NB4 (cell line): ENCODE measurements at regions not wholly inside any gene's neighbourhood (a gene's known extent, or its start where the extent isn't known, plus 50 kb on each side); places are given as distances from the start of the nearest gene placed in this dataset.

Experiments used
- DNase-seq: peaks from one replicate; pipeline ENCODE4 v3.0.0; 2010; ENCODE audit warnings: low read depth
- H3K4me3 ChIP-seq: one replicate; pipeline ENCODE4 v1.5.1; 2011; ENCODE audit warnings: mild to moderate bottlenecking, low read depth, low read length, moderate library complexity
- CTCF ChIP-seq: IDR thresholded peaks from one replicate; pipeline ENCODE4 v1.5.1; 2012; ENCODE audit warnings: low read depth, low read length
- MYC ChIP-seq: IDR thresholded peaks from 2 replicates; pipeline ENCODE4 v1.6.1; 2011; ENCODE audit warnings: low read depth, low read length
- POLR2A ChIP-seq: IDR thresholded peaks from 2 replicates; pipeline ENCODE4 v1.6.1; 2011; ENCODE audit warnings: mild to moderate bottlenecking; ENCODE audit not compliant: insufficient read length; ENCODE audit errors: extremely low read depth
- TF ChIP-seq, protein P1 (sequence below): IDR thresholded peaks from 2 replicates; pipeline ENCODE4 v1.6.1; 2011; ENCODE audit warnings: low read depth, low read length

GRCh38 chr13:63336549-63336948 is 1920.9 kb upstream of the PCDH20 start:
- no peak for DNase-seq
- TF ChIP-seq MYC (no peak), CTCF (no peak), POLR2A (no peak)
- TF ChIP-seq, protein P1, sequence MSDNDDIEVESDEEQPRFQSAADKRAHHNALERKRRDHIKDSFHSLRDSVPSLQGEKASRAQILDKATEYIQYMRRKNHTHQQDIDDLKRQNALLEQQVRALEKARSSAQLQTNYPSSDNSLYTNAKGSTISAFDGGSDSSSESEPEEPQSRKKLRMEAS, result no peak
- H3K4me3 ChIP-seq, result no peak overlapping the region

DNA sequence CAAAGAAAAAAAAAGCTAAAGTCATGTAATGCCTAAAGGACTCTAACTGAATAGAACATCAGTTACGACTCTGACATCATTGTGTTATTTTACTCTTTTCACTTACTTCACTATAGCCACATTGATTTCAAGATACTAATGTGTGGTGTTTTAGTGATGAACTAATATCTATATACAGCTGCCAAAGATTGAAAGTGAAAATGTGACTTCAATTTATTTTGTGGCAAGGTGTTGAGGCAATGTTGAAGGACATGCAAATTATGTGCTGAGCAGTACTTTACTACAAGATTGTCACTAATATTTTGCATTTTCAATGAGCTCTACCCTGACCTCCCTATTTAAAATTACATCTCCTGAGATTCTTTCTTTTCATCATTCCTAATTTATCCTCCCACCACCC is 1911.9 kb upstream of the PCDH20 start:
- TF ChIP-seq POLR2A (no peak), MYC (no peak), CTCF (no peak)
- TF ChIP-seq, protein P1, result no peak
- DNase-seq, result no peak
- no peak overlapping the region for H3K4me3 ChIP-seq

DNA sequence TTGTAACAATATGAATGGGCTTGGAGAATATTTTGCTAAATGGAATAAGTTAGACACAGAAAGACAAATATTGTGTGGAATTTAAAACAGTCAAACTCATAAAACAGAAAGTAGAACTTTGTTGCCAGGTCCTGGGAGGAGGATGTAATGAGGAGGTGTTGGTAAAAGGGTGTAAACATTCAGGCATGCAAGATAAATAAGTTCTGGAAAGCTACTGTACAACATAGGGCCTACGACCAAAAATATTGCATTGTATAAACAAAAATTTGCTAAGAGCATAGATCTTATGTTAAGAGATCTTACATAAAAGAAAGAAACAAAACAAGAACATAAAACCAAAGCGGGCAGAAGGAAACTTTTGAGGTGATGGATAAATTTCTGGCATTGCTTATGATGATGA is 1907.8 kb upstream of the PCDH20 start:
- H3K4me3 ChIP-seq, result no peak overlapping the region
- DNase-seq, result no peak
- TF ChIP-seq POLR2A (no peak), MYC (no peak), CTCF (no peak)
- TF ChIP-seq, protein P1, result no peak

DNA sequence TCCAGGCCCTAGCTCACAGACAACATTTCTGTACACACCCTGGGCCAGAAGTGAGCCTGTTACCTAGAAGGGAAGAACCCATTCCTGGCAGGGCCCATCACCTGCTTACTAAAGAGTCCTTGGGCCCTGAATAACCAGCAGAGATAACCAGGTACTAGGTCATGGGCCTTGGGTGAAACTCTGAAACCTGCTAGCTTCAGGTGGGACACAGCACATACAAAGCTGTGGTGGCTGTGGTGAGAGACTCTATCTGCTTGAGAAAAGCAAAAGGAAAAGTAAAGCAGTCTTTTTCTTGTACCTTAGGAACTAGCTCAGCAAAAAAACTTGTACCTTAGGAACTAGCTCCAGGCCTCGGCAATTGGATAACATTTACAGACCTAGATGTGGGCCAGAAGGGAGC is 1895.9 kb upstream of the PCDH20 start:
- TF ChIP-seq CTCF (no peak), MYC (no peak)
- TF ChIP-seq, protein P1, result no peak
- no peak for DNase-seq
- H3K4me3 ChIP-seq, result no peak overlapping the region

DNA sequence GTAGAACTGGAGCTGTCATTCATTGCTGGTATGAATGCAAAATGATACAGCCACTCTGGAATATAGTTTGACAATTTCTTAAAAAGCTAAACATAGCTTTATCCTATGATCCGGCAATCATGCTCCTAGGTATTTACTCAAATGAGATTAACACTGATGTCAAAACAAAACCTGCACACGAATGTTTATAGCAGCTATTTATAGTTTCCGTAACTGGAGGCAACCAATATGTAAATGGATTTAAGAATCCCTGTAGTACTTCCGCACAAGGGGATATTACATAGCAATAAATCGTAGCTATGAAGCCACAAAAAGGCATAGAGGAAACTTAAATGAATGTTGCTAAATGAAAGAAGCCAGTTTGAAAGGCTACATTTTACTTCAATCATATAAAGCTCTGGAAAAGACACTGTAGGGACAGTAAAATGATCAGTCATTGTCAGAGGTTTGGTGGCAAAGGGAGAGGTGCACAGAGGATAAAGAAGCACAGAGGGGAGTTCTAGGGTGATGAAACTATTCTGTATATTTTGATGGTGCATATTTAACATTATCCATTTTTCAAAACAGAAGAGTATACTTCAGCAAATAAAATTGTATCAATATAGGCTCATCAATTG is 1893.0 kb upstream of the PCDH20 start:
- TF ChIP-seq POLR2A, result no peak
- no peak for TF ChIP-seq CTCF
- TF ChIP-seq MYC, result no peak
- TF ChIP-seq, protein P1, result no peak
- H3K4me3 ChIP-seq, result no peak overlapping the region
- no peak for DNase-seq

GRCh38 chr13:63307228-63307627 is 1891.6 kb upstream of the PCDH20 start:
- DNase-seq, result no peak
- no peak overlapping the region for H3K4me3 ChIP-seq
- TF ChIP-seq, protein P1, result no peak
- TF ChIP-seq MYC (no peak), POLR2A (no peak), CTCF (no peak)
